ENCODE measurements at regions not wholly inside any gene's neighbourhood (a gene's known extent, or its start where the extent isn't known, plus 50 kb on each side); places are given as distances from the start of the nearest gene placed in this dataset.

GRCh38 chr1:4090976-4091660, 191.0 kb upstream of the C1orf174 start:
- DNase-seq: no peak

GRCh38 chr1:4091996-4092395, 191.9 kb upstream of the C1orf174 start:
- DNase-seq: no peak

- no peak for DNase-seq
These were observed 193.9 kb upstream of the C1orf174 start for GRCh38 chr1:4093856-4094565.

- DNase-seq: no peak
These were observed 195.4 kb upstream of the C1orf174 start for GRCh38 chr1:4095433-4095971.

- no peak for DNase-seq
These were observed 201.5 kb upstream of the C1orf174 start for GRCh38 chr1:4101459-4102161.

- DNase-seq: no peak
These were observed 205.3 kb upstream of the C1orf174 start for GRCh38 chr1:4105300-4105880.

GRCh38 chr1:4106731-4107130, 206.7 kb upstream of the C1orf174 start:
- DNase-seq: no peak

GRCh38 chr1:4107291-4107690, 207.2 kb upstream of the C1orf174 start:
- no peak for DNase-seq

GRCh38 chr1:4108331-4108730, 208.3 kb upstream of the C1orf174 start:
- no peak for DNase-seq

GRCh38 chr1:4108758-4109627, 208.9 kb upstream of the C1orf174 start:
- no peak for DNase-seq

- no peak for DNase-seq
These were observed 209.5 kb upstream of the C1orf174 start for GRCh38 chr1:4109628-4109940.

GRCh38 chr1:4110888-4111287, 210.8 kb upstream of the C1orf174 start:
- DNase-seq: no peak

- DNase-seq: no peak
These were observed 213.8 kb upstream of the C1orf174 start for GRCh38 chr1:4113897-4114296.

- no peak for DNase-seq
These were observed 215.3 kb upstream of the C1orf174 start for GRCh38 chr1:4115191-4115900.

GRCh38 chr1:4117196-4117595, 217.1 kb upstream of the C1orf174 start:
- no peak for DNase-seq

- DNase-seq: no peak
These were observed 218.9 kb upstream of the C1orf174 start for GRCh38 chr1:4118746-4119515.

GRCh38 chr1:4119516-4120220, 219.6 kb upstream of the C1orf174 start:
- no peak for DNase-seq

- no peak for DNase-seq
These were observed 220.7 kb upstream of the C1orf174 start for GRCh38 chr1:4120557-4121292.

- DNase-seq: no peak
These were observed 221.2 kb upstream of the C1orf174 start for GRCh38 chr1:4121293-4121684.
